B cell (primary cell): ENCODE measurements at regions not wholly inside any gene's neighbourhood (a gene's known extent, or its start where the extent isn't known, plus 50 kb on each side); places are given as distances from the start of the nearest gene placed in this dataset.

Experiments used
- ATAC-seq: fragments of 200-7000 bp; cut with Tn5 transposase; one replicate; pipeline ENCODE4 v1.10.0; 2021; ENCODE audit warnings: low read depth, mild to moderate bottlenecking, moderate number of reproducible peaks, moderate library complexity
- CTCF ChIA-PET: fragments of 350-600 bp; sonication (Branson Sonifier 250); formaldehyde crosslinking; loops from one replicate; lab custom pipeline; 2021; ENCODE audit warnings: antibody characterized with exemption, inconsistent platforms; lab: Charles Lee
- POLR2A ChIA-PET: fragments of 350-600 bp; sonication (Branson Sonifier 250); formaldehyde crosslinking; loops from one replicate; lab custom pipeline; 2021; ENCODE audit warnings: antibody characterized with exemption; lab: Charles Lee
- DNase-seq: peaks from one replicate; pipeline ENCODE4 v3.0.0; 2013
- H2AFZ ChIP-seq: 2 replicates; pipeline ENCODE4 v1.6.1; 2012; ENCODE audit warnings: mild to moderate bottlenecking, low read depth, low read length; ENCODE audit not compliant: insufficient read depth, poor library complexity, severe bottlenecking
- H3K27ac ChIP-seq, 2 donors: 1 replicate in 1 of 2; 2 replicates in 1 of 2; pipeline ENCODE4 v1.5.1; 2012 to 2013; ENCODE audit warnings: low read length in 2 of 2, mild to moderate bottlenecking in 2 of 2, moderate library complexity in 1 of 2
- H3K27me3 ChIP-seq, 4 experiments: fragments of 200-600 bp in 1 of 4; sonication (generic) in 1 of 4; replicated peaks in 1 of 4; 1 replicate in 2 of 4; 2 replicates in 2 of 4; pipeline versions ENCODE4 v1.6.1 to v1.7.0; 2013 to 2016; ENCODE audit warnings: low read length in 3 of 4, mild to moderate bottlenecking in 2 of 4, mixed read lengths in 1 of 4, moderate library complexity in 1 of 4; ENCODE audit not compliant: insufficient read depth in 4 of 4, control insufficient read depth in 3 of 4; ENCODE audit errors: control extremely low read depth in 1 of 4
- H3K36me3 ChIP-seq, 2 experiments: replicated peaks in 1 of 2; 1 replicate in 1 of 2; 2 replicates in 1 of 2; pipeline versions ENCODE4 v1.6.1 to v1.7.1; 2013; ENCODE audit warnings: low read length in 1 of 2; ENCODE audit not compliant: insufficient read depth in 2 of 2, control insufficient read depth in 1 of 2; ENCODE audit errors: control extremely low read depth in 1 of 2, extremely low read depth in 1 of 2
- H3K4me1 ChIP-seq, 2 donors: fragments of 200-600 bp in 1 of 2; sonication (generic) in 1 of 2; 1 replicate in 1 of 2; 2 replicates in 1 of 2; pipeline versions ENCODE4 v1.5.1 to v1.6.1; 2013 to 2017; ENCODE audit warnings: low read length in 2 of 2; ENCODE audit not compliant: control insufficient read depth in 2 of 2, insufficient read depth in 2 of 2
- H3K4me2 ChIP-seq: replicated peaks from 2 replicates; pipeline ENCODE3; 2012; ENCODE audit warnings: mild to moderate bottlenecking, low read depth, low read length; ENCODE audit not compliant: poor library complexity, severe bottlenecking
- H3K4me3 ChIP-seq, 5 experiments: fragments of 200-600 bp in 1 of 5; sonication (generic) in 1 of 5; 1 replicate in 3 of 5; 2 replicates in 2 of 5; pipeline versions ENCODE4 v1.5.1 to v1.7.0; 2011 to 2016; ENCODE audit warnings: low read length in 4 of 5, mild to moderate bottlenecking in 4 of 5, low read depth in 2 of 5, control low read depth in 1 of 5, moderate library complexity in 1 of 5; ENCODE audit not compliant: insufficient read depth in 1 of 5; ENCODE audit errors: control extremely low read depth in 1 of 5, extremely low read depth in 1 of 5
- H3K79me2 ChIP-seq: fragments of 200-600 bp; sonication (generic); one replicate; pipeline ENCODE4 v1.6.0; 2016; ENCODE audit warnings: low read length; ENCODE audit not compliant: control insufficient read depth, insufficient read depth
- H3K9ac ChIP-seq: fragments of 200-600 bp; sonication (generic); 2 replicates; pipeline ENCODE4 v1.6.1; 2017; ENCODE audit warnings: mild to moderate bottlenecking, low read length, moderate library complexity
- H3K9me3 ChIP-seq, 3 donors: one replicate each; pipeline versions ENCODE4 v1.6.1 to v1.7.1; 2013; ENCODE audit warnings: low read length in 2 of 3; ENCODE audit not compliant: control insufficient read depth in 2 of 3, insufficient read depth in 1 of 3; ENCODE audit errors: control extremely low read depth in 1 of 3
- H4K20me1 ChIP-seq: 2 replicates; pipeline ENCODE4 v1.6.0; 2012; ENCODE audit warnings: mild to moderate bottlenecking, low read length; ENCODE audit not compliant: insufficient read depth, control insufficient read depth, poor library complexity, severe bottlenecking
- H3K27ac Mint-ChIP-seq: one replicate; pipeline ENCODE4 v1.8.0; 2021; ENCODE audit warnings: mixed read lengths
- H3K27me3 Mint-ChIP-seq: one replicate; pipeline ENCODE4 v1.8.0; 2021; ENCODE audit warnings: mixed read lengths
- H3K4me1 Mint-ChIP-seq: one replicate; pipeline ENCODE4 v1.8.0; 2021; ENCODE audit warnings: mixed read lengths
- H3K4me3 Mint-ChIP-seq: one replicate; pipeline ENCODE4 v1.8.0; 2021; ENCODE audit warnings: mixed read lengths
- H3K9me3 Mint-ChIP-seq: one replicate; pipeline ENCODE4 v1.8.0; 2022; ENCODE audit warnings: mixed read lengths; ENCODE audit not compliant: insufficient read depth
- CTCF ChIP-seq: fragments of 200-600 bp; IDR thresholded peaks from one replicate; pipeline ENCODE4 v1.8.0; 2022; ENCODE audit warnings: antibody characterized with exemption, mild to moderate bottlenecking
- EZH2 ChIP-seq: IDR thresholded peaks from 2 replicates; pipeline ENCODE4 v1.6.1; 2012; ENCODE audit warnings: borderline replicate concordance, low read depth, mild to moderate bottlenecking, moderate library complexity, low read length; ENCODE audit not compliant: insufficient read depth, poor library complexity, severe bottlenecking
- WGBS: methylation state at CpG from one replicate; pipeline ENCODE4 v1.1.5; 2013; ENCODE audit warnings: missing lambda C conversion rate; ENCODE audit not compliant: insufficient coverage; 5-methylcytosine and 5-hydroxymethylcytosine counted together
- intact Hi-C: fragments of 100-400 bp; cut with micrococcal nuclease; formaldehyde crosslinking; loops from one replicate; pipeline ENCODE4 v1.10.0; 2022

GRCh38 chrX:39672405-39672804 is 425.4 kb downstream of the BCOR start:
- H3K4me1 Mint-ChIP-seq: no peaks in the 10 kb centered on the region
- Histone ChIP-seq H3K27me3 (no peaks in the 10 kb centered on the region), H3K4me3 (no peak overlapping the region), H3K4me1 (no peaks in the 10 kb centered on the region), H3K36me3 (no peaks in the 10 kb centered on the region), H3K9ac (no peak overlapping the region), H3K4me2 (no peak overlapping the region), H3K9me3 (peaks cover 0 to 2% (median 0%) of the 10 kb centered on the region in 3 donors), H4K20me1 (no peaks in the 10 kb centered on the region), H3K79me2 (no peaks in the 10 kb centered on the region), H3K27ac (no peak overlapping the region), H2AFZ (no peak overlapping the region)
- no peak overlapping the region for H3K4me3 Mint-ChIP-seq
- no peak for ATAC-seq
- CTCF ChIA-PET: no interaction called here
- intact Hi-C loops: no loop called here
- H3K27me3 Mint-ChIP-seq: peaks cover 14% of the 10 kb centered on the region
- H3K27ac Mint-ChIP-seq: no peak overlapping the region
- no CpG with 5 or more reads among the region's 2 CpGs for WGBS
- H3K9me3 Mint-ChIP-seq: no peaks in the 10 kb centered on the region
- POLR2A ChIA-PET: no interaction called here
- TF ChIP-seq EZH2 (no peak), CTCF (no peak)
- DNase-seq: no peak

- Histone ChIP-seq H3K79me2 (no peaks in the 10 kb centered on the region), H3K27ac (no peak overlapping the region), H3K9me3 (peaks cover 0 to 2% (median 0%) of the 10 kb centered on the region in 3 donors), H2AFZ (no peak overlapping the region), H3K4me3 (no peak overlapping the region), H3K36me3 (no peaks in the 10 kb centered on the region), H3K4me2 (no peak overlapping the region), H3K27me3 (no peaks in the 10 kb centered on the region), H4K20me1 (no peaks in the 10 kb centered on the region), H3K4me1 (no peaks in the 10 kb centered on the region), H3K9ac (no peak overlapping the region)
- DNase-seq (no peak), ATAC-seq (no peak)
- CTCF ChIA-PET: no interaction called here
- Mint-ChIP-seq H3K4me3 (no peak overlapping the region), H3K4me1 (no peaks in the 10 kb centered on the region), H3K9me3 (no peaks in the 10 kb centered on the region), H3K27ac (no peak overlapping the region), H3K27me3 (peaks cover 10% of the 10 kb centered on the region)
- intact Hi-C loops: no loop called here
- TF ChIP-seq EZH2: no peak
- no peak for TF ChIP-seq CTCF
- POLR2A ChIA-PET: interaction anchor here (0.6 kb wide), 1 partner anchor 528 kb away, joined by 4 read pairs; no protein-coding TSS in a partner anchor
- WGBS: 100% methylated on average over 1 of the region's 5 CpGs
Measured at GRCh38 chrX:39674490-39675161, 423.1 kb downstream of the BCOR start.
